Heart right ventricle (tissue), 16 donors: ENCODE measurements at regions not wholly inside any gene's neighbourhood (a gene's known extent, or its start where the extent isn't known, plus 50 kb on each side); places are given as distances from the start of the nearest gene placed in this dataset.

Experiments
- ATAC-seq, 8 donors: fragments of 200-7000 bp; cut with Tn5 transposase; one replicate each; pipeline ENCODE4 v1.9.1; 2020; ENCODE audit warnings: mild to moderate bottlenecking in 8 of 8, moderate library complexity in 8 of 8, moderate number of reproducible peaks in 1 of 8
- DNase-seq, 2 donors: peaks; one replicate each; pipeline ENCODE4 v3.0.0-alpha.2; 2020
- H3K27ac ChIP-seq, 10 donors: fragments of 200-600 bp; sonication (generic) in 2 of 10; one replicate each; pipeline versions ENCODE4 v1.5.0 to v1.8.0; 2020 to 2022; ENCODE audit warnings: mild to moderate bottlenecking in 3 of 10
- H3K27me3 ChIP-seq, 7 donors: fragments of 200-600 bp; one replicate each; pipeline ENCODE4 v1.8.0; 2021 to 2022; ENCODE audit warnings: mild to moderate bottlenecking in 2 of 7
- H3K36me3 ChIP-seq, 9 donors: fragments of 200-600 bp; sonication (generic) in 1 of 9; one replicate each; pipeline versions ENCODE4 v1.5.0 to v1.8.0; 2020 to 2022; ENCODE audit warnings: mild to moderate bottlenecking in 2 of 9
- H3K4me1 ChIP-seq, 9 donors: fragments of 200-600 bp; sonication (generic) in 1 of 9; one replicate each; pipeline versions ENCODE4 v1.5.0 to v1.8.0; 2020 to 2022; ENCODE audit warnings: mild to moderate bottlenecking in 4 of 9
- H3K4me3 ChIP-seq, 10 donors: fragments of 200-600 bp; sonication (generic) in 2 of 10; one replicate each; pipeline versions ENCODE4 v1.5.0 to v1.8.0; 2020 to 2022; ENCODE audit warnings: mild to moderate bottlenecking in 7 of 10, moderate library complexity in 2 of 10
- H3K9me3 ChIP-seq, 11 donors: fragments of 200-600 bp in 10 of 11; sonication (generic) in 2 of 11; one replicate each; pipeline versions ENCODE4 v1.5.0 to v1.8.0; 2013 to 2022; ENCODE audit warnings: mild to moderate bottlenecking in 2 of 11, control low read depth in 1 of 11, moderate library complexity in 1 of 11
- WGBS, 2 donors: extraction: QIAGEN DNeasy Blood & Tissue Kit; methylation state at CpG; one replicate each; pipeline ENCODE4 v1.1.7; 2013; ENCODE audit warnings: inconsistent platforms in 1 of 2; 5-methylcytosine and 5-hydroxymethylcytosine counted together
- intact Hi-C, 10 donors: fragments of 100-400 bp; cut with DNase I; formaldehyde crosslinking; loops; one replicate each; pipeline versions ENCODE4 v1.11.1 to v1.14.2; 2022
- TF ChIP-seq, protein P1 (sequence below), 9 donors: fragments of 200-600 bp; sonication (generic) in 2 of 9; IDR thresholded peaks; one replicate each; pipeline versions ENCODE4 v1.5.0 to v1.8.0; 2021 to 2022; ENCODE audit warnings: antibody characterized with exemption in 9 of 9, mild to moderate bottlenecking in 5 of 9, moderate library complexity in 1 of 9
- donor health status: Arrhythmogenic right ventricular cardiomyopathy.
- donor health status: ischemic (EF 13 %, LVEDD 7.1; RV severe dilation, severe dysfunction).
- donor health status: healthy with polysubstance abuse.
- donor health status: DM: no; HTN: yes; CAD: no.
- donor health status: DM: no; HTN: no; CAD: no.
- donor health status: ischemic (EF 25% LVEDD 6.9; RV normal size, moderate dysfunction).
- donor health status: ischemic (EF 25% LVEDD 5.7; RV mildly dilated, moderate dysfunction).
- donor health status: healthy.
- donor health status: DM: yes; HTN: yes; CAD: no.
- donor health status: Ischemic cardiomyopathy.
- donor health status: ischemic (EF 35%, LVEDD 5.7; RV mildly dilated, moderate dysfunction).
- donor health status: nonischemic (EF 11% LVEDD 7.7; RV severe dilation, severe dysfunction).
- donor health status: DM: yes; HTN: yes; CAD: no.
- donor health status: PGD.
- donor health status: ischemic (EF 29% LVEDD 5.4; RV normal size, mild dysfunction).
- donor health status: nonischemic (EF 23%, LVEDD 6.1; RV moderate dilation, normal function).

- no peak for ATAC-seq
- no peak overlapping the region for H3K4me3 ChIP-seq
- no peak overlapping the region for H3K27ac ChIP-seq
- peaks cover 0 to 29% (median 10%) of the 10 kb centered on the region in 11 donors for H3K9me3 ChIP-seq
- H3K27me3 ChIP-seq = peaks cover 0 to 56% (median 45%) of the 10 kb centered on the region in 7 donors
- TF ChIP-seq, protein P1, sequence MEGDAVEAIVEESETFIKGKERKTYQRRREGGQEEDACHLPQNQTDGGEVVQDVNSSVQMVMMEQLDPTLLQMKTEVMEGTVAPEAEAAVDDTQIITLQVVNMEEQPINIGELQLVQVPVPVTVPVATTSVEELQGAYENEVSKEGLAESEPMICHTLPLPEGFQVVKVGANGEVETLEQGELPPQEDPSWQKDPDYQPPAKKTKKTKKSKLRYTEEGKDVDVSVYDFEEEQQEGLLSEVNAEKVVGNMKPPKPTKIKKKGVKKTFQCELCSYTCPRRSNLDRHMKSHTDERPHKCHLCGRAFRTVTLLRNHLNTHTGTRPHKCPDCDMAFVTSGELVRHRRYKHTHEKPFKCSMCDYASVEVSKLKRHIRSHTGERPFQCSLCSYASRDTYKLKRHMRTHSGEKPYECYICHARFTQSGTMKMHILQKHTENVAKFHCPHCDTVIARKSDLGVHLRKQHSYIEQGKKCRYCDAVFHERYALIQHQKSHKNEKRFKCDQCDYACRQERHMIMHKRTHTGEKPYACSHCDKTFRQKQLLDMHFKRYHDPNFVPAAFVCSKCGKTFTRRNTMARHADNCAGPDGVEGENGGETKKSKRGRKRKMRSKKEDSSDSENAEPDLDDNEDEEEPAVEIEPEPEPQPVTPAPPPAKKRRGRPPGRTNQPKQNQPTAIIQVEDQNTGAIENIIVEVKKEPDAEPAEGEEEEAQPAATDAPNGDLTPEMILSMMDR (IDR thresholded peaks at IDR 0.05) = no peak
- DNase-seq = no peak
- WGBS, 2 donors = 69 to 74% methylated on average over 4 of the region's 4 CpGs
- intact Hi-C loops = loop anchor here in 6 of 10 donors (10.0 kb wide), 2 partner anchors 731 to 1061 kb away; no protein-coding TSS in a partner anchor
- H3K36me3 ChIP-seq = no peaks in the 10 kb centered on the region
- H3K4me1 ChIP-seq = no peaks in the 10 kb centered on the region
These were observed 1253.9 kb downstream of the BRD1 start for GRCh38 chr22:48573766-48574165.

- 78 to 82% methylated on average over 4 of the region's 4 CpGs for WGBS, 2 donors
- Histone ChIP-seq H3K4me1 (no peaks in the 10 kb centered on the region), H3K36me3 (no peaks in the 10 kb centered on the region), H3K4me3 (no peak overlapping the region), H3K27ac (no peak overlapping the region), H3K9me3 (peaks cover 0 to 29% (median 10%) of the 10 kb centered on the region in 11 donors), H3K27me3 (peaks cover 0 to 52% (median 38%) of the 10 kb centered on the region in 7 donors)
- TF ChIP-seq, protein P1 (IDR thresholded peaks at IDR 0.05) = no peak
- no peak for DNase-seq
- no peak for ATAC-seq
- intact Hi-C loops = loop anchor here in 6 of 10 donors (10.0 kb wide), 2 partner anchors 732 to 1062 kb away; no protein-coding TSS in a partner anchor
These were observed 1254.7 kb downstream of the BRD1 start for GRCh38 chr22:48572951-48573350.

DNA sequence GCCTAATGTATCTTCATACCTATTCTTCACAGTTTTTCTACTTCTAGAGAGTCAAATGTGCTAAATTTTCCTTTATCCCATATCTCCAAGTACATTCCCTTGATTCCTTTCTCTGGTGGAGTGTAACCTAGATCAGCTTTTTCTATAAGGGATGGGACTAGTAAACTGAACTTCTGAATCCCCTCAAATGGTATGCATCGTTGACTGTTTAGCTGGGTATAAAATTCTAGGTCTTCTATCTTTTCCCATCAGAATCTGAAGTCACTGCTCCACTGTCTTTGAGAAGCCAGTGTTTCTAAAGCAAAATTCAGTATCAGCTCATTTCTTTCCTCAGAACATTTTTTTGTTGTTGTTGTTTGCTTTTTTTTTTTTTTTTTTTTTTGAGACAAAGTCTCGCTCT lies 1256.8 kb downstream of the BRD1 start:
- H3K27ac ChIP-seq = no peak overlapping the region
- no peaks in the 10 kb centered on the region for H3K36me3 ChIP-seq
- H3K27me3 ChIP-seq = peaks cover 0 to 45% (median 28%) of the 10 kb centered on the region in 7 donors
- 89 to 90% methylated on average over 2 of the region's 2 CpGs for WGBS, 2 donors
- H3K4me3 ChIP-seq = no peak overlapping the region
- DNase-seq (no peak), ATAC-seq (no peak)
- H3K9me3 ChIP-seq = peaks cover 0 to 29% (median 10%) of the 10 kb centered on the region in 11 donors
- TF ChIP-seq, protein P1 (IDR thresholded peaks at IDR 0.05) = no peak
- H3K4me1 ChIP-seq = no peaks in the 10 kb centered on the region
- intact Hi-C loops = loop anchor here in 6 of 10 donors (10.0 kb wide), 2 partner anchors 734 to 1064 kb away; no protein-coding TSS in a partner anchor

- peaks cover 0 to 29% (median 10%) of the 10 kb centered on the region in 11 donors for H3K9me3 ChIP-seq
- WGBS, 2 donors = 92% methylated on average over 25 of the region's 25 CpGs
- intact Hi-C loops = loop anchor here in 6 of 10 donors (10.0 kb wide), 2 partner anchors 735 to 1065 kb away; no protein-coding TSS in a partner anchor
These were observed 1258.0 kb downstream of the BRD1 start for GRCh38 chr22:48569476-48570233.

More at GRCh38 chr22:48569476-48570233, 1258.0 kb downstream of the BRD1 start:
- Histone ChIP-seq H3K27me3 (peaks cover 0 to 45% (median 30%) of the 10 kb centered on the region in 7 donors), H3K4me3 (no peak overlapping the region), H3K27ac (no peak overlapping the region), H3K36me3 (no peaks in the 10 kb centered on the region), H3K4me1 (no peaks in the 10 kb centered on the region)
- TF ChIP-seq, protein P1 (IDR thresholded peaks at IDR 0.05) = no peak
- ATAC-seq = no peak
- DNase-seq = no peak
